Chondrocyte (in vitro differentiated cells): ENCODE measurements at regions not wholly inside any gene's neighbourhood (a gene's known extent, or its start where the extent isn't known, plus 50 kb on each side); places are given as distances from the start of the nearest gene placed in this dataset.
A peak's percentile ranks its signal among the peaks of the same experiment; 100 is the strongest.

Experiments
- DNase-seq: peaks from one replicate; pipeline ENCODE4 v3.0.0; 2021; ENCODE audit warnings: mixed read lengths, low spot score
- H3K27ac Mint-ChIP-seq: one replicate; pipeline ENCODE4 v1.8.0; 2021; ENCODE audit warnings: mild to moderate bottlenecking, moderate library complexity, mixed read lengths; ENCODE audit not compliant: unreplicated experiment
- H3K27me3 Mint-ChIP-seq: 2 replicates; pipeline ENCODE4 v1.8.0; 2021; ENCODE audit warnings: low read depth, mixed read lengths
- H3K36me3 Mint-ChIP-seq: 2 replicates; pipeline ENCODE4 v1.8.0; 2021; ENCODE audit warnings: low read depth, mixed read lengths
- H3K4me1 Mint-ChIP-seq: 2 replicates; pipeline ENCODE4 v1.8.0; 2021; ENCODE audit warnings: low read depth, mild to moderate bottlenecking, mixed read lengths
- H3K4me3 Mint-ChIP-seq: one replicate; pipeline ENCODE4 v1.8.0; 2021; ENCODE audit warnings: mild to moderate bottlenecking, moderate library complexity, mixed read lengths; ENCODE audit not compliant: unreplicated experiment
- H3K9me3 Mint-ChIP-seq: 2 replicates; pipeline ENCODE4 v1.8.0; 2021; ENCODE audit warnings: low read depth, mixed read lengths
- CTCF ChIP-seq: fragments of 200-600 bp; sonication (generic); IDR thresholded peaks from 2 replicates; pipeline ENCODE4 v1.5.0; 2021; ENCODE audit warnings: antibody characterized with exemption, mild to moderate bottlenecking, moderate library complexity

GRCh38 chr18:40976050-40976449 lies 979.0 kb upstream of the PIK3C3 start:
- Mint-ChIP-seq H3K27me3 (no peaks in the 10 kb centered on the region), H3K27ac (no peak overlapping the region), H3K4me3 (no peak overlapping the region), H3K36me3 (peaks cover 6% of the 10 kb centered on the region), H3K4me1 (no peaks in the 10 kb centered on the region), H3K9me3 (peaks cover 21% of the 10 kb centered on the region)
- TF ChIP-seq CTCF = no peak
- DNase-seq = peak; percentile 54

- Mint-ChIP-seq H3K27ac (no peak overlapping the region), H3K27me3 (no peaks in the 10 kb centered on the region), H3K4me3 (no peak overlapping the region), H3K4me1 (no peaks in the 10 kb centered on the region), H3K9me3 (peaks cover 21% of the 10 kb centered on the region), H3K36me3 (peaks cover 6% of the 10 kb centered on the region)
- no peak for TF ChIP-seq CTCF
- DNase-seq = no peak
These were observed 980.6 kb upstream of the PIK3C3 start for GRCh38 chr18:40974448-40974847.

- Mint-ChIP-seq H3K4me1 (peaks cover 5% of the 10 kb centered on the region), H3K36me3 (no peaks in the 10 kb centered on the region), H3K27me3 (peaks cover 2% of the 10 kb centered on the region), H3K27ac (no peak overlapping the region), H3K9me3 (peaks cover 13% of the 10 kb centered on the region), H3K4me3 (no peak overlapping the region)
- DNase-seq = no peak
- no peak for TF ChIP-seq CTCF
These were observed 992.2 kb upstream of the PIK3C3 start for GRCh38 chr18:40962784-40963183.

GRCh38 chr18:40957533-40958070 lies 997.4 kb upstream of the PIK3C3 start:
- Mint-ChIP-seq H3K27me3 (no peaks in the 10 kb centered on the region), H3K27ac (no peak overlapping the region), H3K9me3 (peaks cover 1% of the 10 kb centered on the region), H3K4me3 (no peak overlapping the region), H3K4me1 (peaks cover 2% of the 10 kb centered on the region), H3K36me3 (no peaks in the 10 kb centered on the region)
- TF ChIP-seq CTCF = no peak
- DNase-seq = no peak

GRCh38 chr18:40956213-40956612 lies 998.8 kb upstream of the PIK3C3 start:
- Mint-ChIP-seq H3K4me1 (no peaks in the 10 kb centered on the region), H3K9me3 (peaks cover 2% of the 10 kb centered on the region), H3K27me3 (no peaks in the 10 kb centered on the region), H3K27ac (no peak overlapping the region), H3K4me3 (no peak overlapping the region), H3K36me3 (no peaks in the 10 kb centered on the region)
- no peak for DNase-seq
- no peak for TF ChIP-seq CTCF
